D341Med (cell line): ENCODE measurements at regions not wholly inside any gene's neighbourhood (a gene's known extent, or its start where the extent isn't known, plus 50 kb on each side); places are given as distances from the start of the nearest gene placed in this dataset.

Source experiments
- DNase-seq: peaks from one replicate; pipeline ENCODE4 v3.0.0; 2012; ENCODE audit warnings: low spot score

DNA sequence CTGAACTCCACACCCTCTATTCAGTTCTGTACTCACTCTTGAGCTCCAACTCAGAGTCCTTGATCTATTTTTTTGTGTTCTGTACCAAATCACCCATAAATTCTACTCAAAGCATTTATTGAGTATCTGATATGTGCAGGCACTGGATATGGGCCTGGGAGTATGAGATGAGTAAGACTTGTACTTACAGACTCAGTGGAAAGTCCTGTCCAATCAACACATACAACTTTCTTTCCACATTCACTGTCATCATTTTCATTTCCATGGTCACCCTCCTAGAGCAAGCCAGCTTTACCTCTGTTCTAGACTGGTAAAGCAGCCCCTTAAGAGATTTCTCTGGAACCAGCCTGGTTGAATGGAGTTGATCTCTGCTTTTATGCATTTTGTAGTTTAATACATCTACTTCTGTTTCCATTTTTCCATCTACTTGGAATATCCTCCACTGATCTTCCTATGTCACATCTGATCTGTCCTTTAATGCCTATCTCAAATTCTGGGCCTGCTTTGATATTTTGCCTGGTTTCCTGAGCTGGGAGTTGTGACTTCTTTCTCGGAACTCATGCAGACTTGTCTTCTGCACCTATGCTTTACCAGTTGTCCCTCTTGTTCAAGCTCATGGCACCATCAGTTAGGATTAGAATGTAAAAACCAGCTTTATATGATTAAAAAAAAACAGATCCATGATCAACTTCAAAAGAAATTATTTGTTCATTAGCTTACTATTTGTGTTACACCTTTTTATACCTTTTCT lies 96.9 kb upstream of the GLS start:
- no peak for DNase-seq

DNA sequence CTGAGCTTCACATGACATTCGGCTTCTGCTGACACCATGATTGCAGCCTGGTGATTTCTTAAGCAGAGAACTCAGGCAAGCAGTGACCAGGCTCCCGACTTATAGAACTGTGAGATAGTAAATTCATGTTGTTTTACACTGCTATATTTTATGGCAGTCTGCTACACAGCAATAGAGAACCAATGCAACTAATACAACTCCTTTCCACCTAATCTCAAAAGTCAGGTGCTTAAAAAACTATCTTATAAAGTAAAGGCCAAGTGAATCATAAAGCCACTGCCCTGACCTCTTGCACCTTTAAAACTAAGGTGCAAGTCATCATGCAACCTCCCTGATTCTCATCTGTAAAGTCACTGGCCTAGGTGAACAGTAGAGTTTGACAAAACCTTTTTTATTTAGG lies 95.3 kb upstream of the GLS start:
- DNase-seq = no peak

GRCh38 chr2:190786404-190787166 lies 94.0 kb upstream of the GLS start:
- DNase-seq = no peak

- no peak for DNase-seq
Observed at GRCh38 chr2:190787743-190788235, 92.8 kb upstream of the GLS start.

- DNase-seq = no peak
Observed at GRCh38 chr2:190789074-190790004, 91.3 kb upstream of the GLS start.

- no peak for DNase-seq
Observed at GRCh38 chr2:190791347-190791975, 89.2 kb upstream of the GLS start.

- DNase-seq = no peak
Observed at GRCh38 chr2:190791976-190792575, 88.5 kb upstream of the GLS start.

GRCh38 chr2:190792956-190793888 lies 87.4 kb upstream of the GLS start:
- DNase-seq = no peak

DNA sequence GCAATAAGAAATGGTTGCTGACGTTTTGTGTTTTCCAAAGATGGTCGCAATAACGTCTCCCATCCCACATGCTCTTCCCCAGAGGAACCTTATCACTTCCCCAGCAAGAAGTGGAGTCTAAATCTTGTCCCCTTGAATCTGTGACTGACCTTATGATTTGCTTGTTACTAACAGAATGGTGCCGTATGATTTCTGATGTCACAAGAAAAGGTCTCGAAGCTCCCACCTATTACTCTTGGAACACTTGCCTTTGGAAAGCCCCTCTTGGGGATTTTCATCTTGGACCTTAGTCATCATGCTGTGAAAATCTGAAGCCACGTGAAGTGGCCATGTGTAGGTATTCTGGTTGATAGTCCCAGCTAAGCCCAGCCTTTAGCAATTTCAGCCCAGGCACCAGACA lies 86.2 kb upstream of the GLS start:
- DNase-seq = no peak

DNA sequence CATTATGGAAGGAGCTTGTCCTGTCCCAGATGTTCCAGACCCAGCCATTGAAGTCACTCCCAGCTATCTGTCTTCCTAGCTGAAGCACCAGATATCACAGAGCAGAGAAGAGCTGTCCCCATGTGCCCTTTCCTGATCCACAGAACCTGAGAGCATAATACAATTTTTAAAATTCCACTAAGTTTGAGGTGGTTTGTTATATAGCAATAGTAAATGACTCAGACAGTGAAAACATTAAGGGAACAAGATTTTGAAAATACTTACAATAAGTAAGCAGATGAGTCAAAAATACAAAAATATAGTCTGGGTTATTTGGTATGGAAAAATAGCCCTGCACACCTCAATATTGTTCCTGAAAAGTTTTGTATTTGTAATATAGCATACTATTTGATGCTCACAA lies 85.8 kb upstream of the GLS start:
- DNase-seq = no peak

- DNase-seq = no peak
Observed at GRCh38 chr2:190795686-190796085, 84.9 kb upstream of the GLS start.

DNA sequence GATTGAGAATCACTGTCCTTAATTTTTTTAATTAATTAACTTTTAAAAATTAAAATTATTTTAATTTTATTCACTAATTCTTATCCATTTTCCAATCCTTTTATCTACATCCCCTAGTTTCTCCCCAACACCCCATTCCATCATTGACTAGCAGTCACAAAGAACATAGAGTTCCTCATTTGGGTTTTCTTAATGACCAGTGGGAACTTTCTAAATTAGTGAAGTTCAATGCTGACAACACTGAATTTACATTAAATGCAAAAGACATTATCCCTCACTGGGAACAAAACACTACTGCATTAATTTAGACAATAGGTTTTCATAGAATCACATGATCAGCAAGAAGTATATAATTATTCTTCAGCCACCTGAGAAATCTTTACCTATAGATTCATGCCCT lies 80.6 kb upstream of the GLS start:
- DNase-seq = no peak

GRCh38 chr2:190800528-190800927 lies 80.1 kb upstream of the GLS start:
- no peak for DNase-seq

DNA sequence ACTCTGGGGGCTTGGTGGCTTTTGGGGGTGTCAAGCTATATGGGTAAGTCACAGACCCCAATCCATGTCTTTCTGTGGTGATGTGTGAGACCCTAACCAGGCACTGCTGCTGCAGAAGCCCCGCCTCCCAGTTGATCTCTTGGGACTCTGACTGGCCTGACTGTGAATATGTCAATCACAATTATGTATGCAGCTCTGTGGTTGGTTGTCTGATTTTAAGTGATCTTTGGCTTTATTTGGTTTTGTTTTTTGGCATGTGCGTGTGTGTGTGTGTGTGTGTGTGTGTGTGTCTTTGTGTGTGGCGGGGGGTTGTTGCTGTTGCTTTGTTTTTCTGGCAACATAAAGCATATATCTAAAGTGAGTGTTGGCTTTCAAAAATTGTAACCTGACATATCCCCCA lies 78.5 kb upstream of the GLS start:
- DNase-seq = no peak

DNA sequence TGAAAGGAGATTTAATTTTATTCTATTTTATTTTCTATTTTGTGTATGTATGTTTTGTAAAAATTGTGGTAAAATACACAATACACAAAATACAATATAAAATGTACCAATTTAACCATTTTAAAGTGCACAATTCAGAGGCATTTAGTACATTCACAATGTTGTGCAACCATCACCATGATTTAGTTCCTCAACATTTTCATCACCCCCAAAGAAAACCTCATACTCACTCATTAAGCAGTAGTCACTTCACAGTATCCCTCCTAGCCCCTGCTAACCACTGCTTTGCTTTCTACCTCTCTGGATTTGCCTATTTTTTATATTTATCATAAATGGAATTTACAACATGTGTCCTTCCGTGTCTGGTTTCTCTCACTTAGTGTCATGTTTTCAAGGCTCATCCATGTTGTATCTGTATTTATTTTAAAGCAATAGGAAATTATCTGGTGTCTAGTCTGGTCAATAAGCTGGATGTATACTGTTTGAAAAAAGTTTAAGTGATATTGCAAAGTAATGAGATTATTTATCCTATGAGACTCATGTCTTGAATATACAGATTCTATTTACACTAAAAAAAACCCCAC lies 77.9 kb upstream of the GLS start:
- DNase-seq = no peak

DNA sequence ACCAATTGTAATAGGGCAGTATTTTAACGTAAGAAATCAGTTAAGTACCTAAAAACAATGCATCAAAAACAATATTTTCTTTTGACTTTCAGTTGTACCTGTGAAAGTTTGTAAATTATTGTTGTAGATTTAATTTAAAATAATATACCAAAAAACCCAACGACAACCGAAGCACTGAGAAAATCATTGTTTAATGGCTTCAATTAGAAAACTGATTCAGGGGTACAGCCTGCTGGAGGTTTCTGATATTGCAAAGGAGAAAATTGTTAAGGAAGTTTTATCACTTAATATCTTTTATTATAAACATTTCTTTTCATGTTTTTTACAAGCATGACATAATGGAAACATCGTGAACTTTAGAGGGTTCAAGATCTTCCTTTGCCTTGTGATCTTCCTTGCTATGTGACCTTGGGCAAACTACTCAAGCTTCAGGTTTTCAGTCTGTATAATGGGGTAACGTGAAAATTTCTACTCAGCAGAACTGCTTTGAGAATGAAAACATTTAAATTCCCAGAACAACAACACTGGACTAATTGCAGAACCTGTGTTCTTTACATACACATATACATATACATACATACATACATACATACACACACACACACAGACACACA lies 76.3 kb upstream of the GLS start:
- no peak for DNase-seq

DNA sequence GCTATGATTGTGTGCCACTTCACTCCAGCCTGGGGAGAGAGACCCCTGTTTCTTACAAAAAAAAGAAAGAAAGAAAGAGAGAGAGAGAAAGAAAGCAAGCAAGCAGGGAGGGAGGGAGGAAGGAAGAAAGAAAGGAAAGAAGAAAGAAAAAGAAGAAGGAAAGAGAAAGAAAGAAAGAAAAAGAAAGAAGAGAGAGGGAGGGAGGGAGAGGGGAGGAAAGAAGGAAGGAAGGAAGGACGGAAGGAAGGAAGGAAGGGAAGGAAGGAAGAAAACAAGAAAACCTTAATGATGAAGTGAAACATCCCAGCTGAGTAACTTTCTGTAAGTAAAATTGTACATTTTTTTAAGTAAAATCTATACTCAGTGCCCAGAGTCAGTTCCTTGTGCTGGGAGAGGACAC lies 75.5 kb upstream of the GLS start:
- no peak for DNase-seq

GRCh38 chr2:190805843-190806242 lies 74.8 kb upstream of the GLS start:
- DNase-seq = no peak

DNA sequence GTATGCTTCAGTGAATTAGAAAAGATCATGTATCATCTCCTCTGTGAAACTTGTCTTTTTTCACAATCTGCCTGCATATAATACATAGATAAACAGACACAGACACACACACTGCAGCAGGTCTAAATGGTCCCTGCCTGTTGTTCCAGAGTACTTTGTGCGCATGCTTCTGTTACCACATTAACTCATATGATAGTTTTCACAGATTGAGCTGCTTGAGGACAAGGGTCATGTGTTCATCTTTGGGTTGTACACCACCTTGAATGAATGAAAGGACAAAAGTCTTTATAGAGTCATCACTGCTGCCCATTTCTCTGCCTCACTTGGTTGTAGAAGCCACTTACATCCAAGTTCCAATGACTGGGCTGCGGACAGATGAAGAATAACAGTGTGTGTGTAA lies 72.7 kb upstream of the GLS start:
- DNase-seq = no peak
